Activated CD8-positive, alpha-beta memory T cell treated with anti-CD3 and anti-CD28 coated beads, Interleukin-2, amount 10 ng/mL, durations not matched to agents 7 days and 5 days (primary cell): ENCODE measurements at regions not wholly inside any gene's neighbourhood (a gene's known extent, or its start where the extent isn't known, plus 50 kb on each side); places are given as distances from the start of the nearest gene placed in this dataset.

Experiments used
- ATAC-seq: fragments of 150-1000 bp; cut with Tn5 transposase; one replicate; pipeline ENCODE4 v1.10.0; 2021; ENCODE audit warnings: moderate library complexity
- CTCF ChIA-PET: fragments of 350-600 bp; sonication (Branson Sonifier 250); formaldehyde crosslinking; loops from one replicate; lab custom pipeline; 2021; ENCODE audit warnings: antibody characterized with exemption; lab: Charles Lee
- DNase-seq: peaks from one replicate; pipeline ENCODE4 v3.0.0-alpha.2; 2020
- H3K27ac Mint-ChIP-seq: one replicate; pipeline ENCODE4 v1.8.0; 2021; ENCODE audit warnings: mild to moderate bottlenecking, mixed read lengths
- H3K27me3 Mint-ChIP-seq: one replicate; pipeline ENCODE4 v1.8.0; 2021; ENCODE audit warnings: mixed read lengths
- H3K36me3 Mint-ChIP-seq: one replicate; pipeline ENCODE4 v1.8.0; 2021; ENCODE audit warnings: mild to moderate bottlenecking, mixed read lengths
- H3K4me1 Mint-ChIP-seq: one replicate; pipeline ENCODE4 v1.8.0; 2021; ENCODE audit warnings: mixed read lengths
- H3K4me3 Mint-ChIP-seq: one replicate; pipeline ENCODE4 v1.8.0; 2021; ENCODE audit warnings: mild to moderate bottlenecking, moderate library complexity, mixed read lengths
- H3K9me3 Mint-ChIP-seq: one replicate; pipeline ENCODE4 v1.8.0; 2022; ENCODE audit warnings: low read depth, mixed read lengths

- no peaks in the 10 kb centered on the region for H3K9me3 Mint-ChIP-seq
- H3K4me3 Mint-ChIP-seq, result no peak overlapping the region
- ATAC-seq (no peak), DNase-seq (no peak)
- H3K27ac Mint-ChIP-seq, result no peak overlapping the region
- H3K36me3 Mint-ChIP-seq, result no peaks in the 10 kb centered on the region
- CTCF ChIA-PET, result no interaction called here
- no peaks in the 10 kb centered on the region for H3K27me3 Mint-ChIP-seq
- no peaks in the 10 kb centered on the region for H3K4me1 Mint-ChIP-seq
Measured at GRCh38 chr6:19417713-19418112, 419.5 kb upstream of the ID4 start.

- Mint-ChIP-seq H3K36me3 (no peaks in the 10 kb centered on the region), H3K4me1 (no peaks in the 10 kb centered on the region), H3K27me3 (no peaks in the 10 kb centered on the region), H3K27ac (no peak overlapping the region), H3K9me3 (peaks cover 4% of the 10 kb centered on the region), H3K4me3 (no peak overlapping the region)
- CTCF ChIA-PET, result no interaction called here
- DNase-seq (no peak), ATAC-seq (no peak)
Measured at GRCh38 chr6:19424853-19425252, 412.3 kb upstream of the ID4 start.

DNA sequence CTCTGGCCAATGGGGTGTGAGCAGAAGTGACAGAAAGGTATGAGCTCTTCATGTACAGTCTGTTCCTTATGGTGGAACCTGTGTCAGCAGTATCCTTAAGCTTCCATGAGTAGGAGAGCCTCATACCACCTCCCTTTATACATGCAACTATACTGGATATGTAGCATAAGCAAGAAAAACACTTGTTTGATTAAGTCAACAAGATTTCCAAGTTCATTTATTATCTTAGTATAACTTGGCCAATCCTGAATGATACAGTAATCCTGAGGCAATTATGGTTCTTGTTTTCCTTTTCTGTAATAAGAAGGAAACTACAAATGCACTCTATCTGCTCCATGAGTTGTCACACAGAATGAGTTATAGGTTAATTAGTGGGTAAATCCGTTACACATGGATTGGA is 409.6 kb upstream of the ID4 start:
- no peaks in the 10 kb centered on the region for H3K36me3 Mint-ChIP-seq
- ATAC-seq, result no peak
- no peaks in the 10 kb centered on the region for H3K27me3 Mint-ChIP-seq
- CTCF ChIA-PET, result no interaction called here
- no peaks in the 10 kb centered on the region for H3K4me1 Mint-ChIP-seq
- H3K27ac Mint-ChIP-seq, result no peak overlapping the region
- H3K9me3 Mint-ChIP-seq, result peaks cover 7% of the 10 kb centered on the region
- H3K4me3 Mint-ChIP-seq, result no peak overlapping the region
- no peak for DNase-seq

DNA sequence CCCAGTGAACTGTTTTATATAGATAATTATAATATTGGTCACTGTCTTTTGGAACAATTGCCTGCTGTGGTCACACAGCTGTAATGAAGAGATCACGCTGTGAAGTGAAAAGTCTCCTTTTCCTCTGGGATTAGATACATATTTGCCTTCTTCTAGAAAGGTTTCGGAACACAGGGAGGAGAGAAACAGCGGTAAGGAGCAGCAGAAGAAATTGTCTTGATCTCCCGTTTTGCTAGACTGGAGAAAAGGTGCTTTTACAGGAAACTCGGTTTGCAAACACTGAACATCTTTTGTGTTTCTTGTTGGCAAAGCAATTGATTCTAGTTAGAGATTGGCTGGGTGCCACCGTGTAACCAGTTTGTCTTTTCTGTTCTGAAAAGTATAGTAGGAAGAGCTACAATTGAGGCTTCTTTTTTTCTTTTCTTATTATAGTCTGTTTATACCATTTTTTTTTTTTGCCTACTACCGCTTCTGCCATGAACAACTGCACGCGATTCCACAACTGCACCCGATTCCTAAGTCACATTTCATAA is 404.1 kb upstream of the ID4 start:
- no peak overlapping the region for H3K4me3 Mint-ChIP-seq
- no peaks in the 10 kb centered on the region for H3K36me3 Mint-ChIP-seq
- H3K27ac Mint-ChIP-seq, result no peak overlapping the region
- no peaks in the 10 kb centered on the region for H3K4me1 Mint-ChIP-seq
- ATAC-seq (no peak), DNase-seq (no peak)
- CTCF ChIA-PET, result no interaction called here
- H3K9me3 Mint-ChIP-seq, result peaks cover 11% of the 10 kb centered on the region
- no peaks in the 10 kb centered on the region for H3K27me3 Mint-ChIP-seq

DNA sequence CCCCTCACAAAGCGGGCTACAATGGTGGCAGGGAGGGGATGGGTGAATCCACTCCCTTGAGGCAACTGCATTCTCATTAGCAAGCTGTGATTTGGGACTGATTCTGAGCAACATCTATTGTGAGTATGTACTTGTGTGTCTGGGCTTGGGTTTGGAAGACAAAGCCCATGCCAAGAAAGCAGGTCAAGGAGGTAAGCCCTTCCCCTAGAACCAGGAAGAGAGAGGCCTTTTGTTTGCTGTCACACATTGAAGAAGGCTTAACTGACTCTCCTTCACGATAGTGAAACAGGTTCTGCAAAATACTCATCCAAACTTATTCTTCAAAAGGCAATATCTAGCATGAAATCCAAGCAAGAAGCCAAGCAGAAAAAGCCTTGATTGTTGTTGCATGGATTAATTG is 403.1 kb upstream of the ID4 start:
- Mint-ChIP-seq H3K27ac (no peak overlapping the region), H3K27me3 (no peaks in the 10 kb centered on the region), H3K4me1 (no peaks in the 10 kb centered on the region), H3K4me3 (no peak overlapping the region), H3K9me3 (peaks cover 11% of the 10 kb centered on the region), H3K36me3 (no peaks in the 10 kb centered on the region)
- CTCF ChIA-PET, result no interaction called here
- no peak for DNase-seq
- no peak for ATAC-seq

- H3K36me3 Mint-ChIP-seq, result no peaks in the 10 kb centered on the region
- no peak overlapping the region for H3K4me3 Mint-ChIP-seq
- no peaks in the 10 kb centered on the region for H3K4me1 Mint-ChIP-seq
- CTCF ChIA-PET, result no interaction called here
- peaks cover 13% of the 10 kb centered on the region for H3K9me3 Mint-ChIP-seq
- no peaks in the 10 kb centered on the region for H3K27me3 Mint-ChIP-seq
- no peak for DNase-seq
- ATAC-seq, result no peak
- H3K27ac Mint-ChIP-seq, result no peak overlapping the region
Measured at GRCh38 chr6:19435755-19436154, 401.4 kb upstream of the ID4 start.

- Mint-ChIP-seq H3K36me3 (no peaks in the 10 kb centered on the region), H3K27ac (no peak overlapping the region), H3K9me3 (peaks cover 13% of the 10 kb centered on the region), H3K4me1 (no peaks in the 10 kb centered on the region), H3K27me3 (no peaks in the 10 kb centered on the region), H3K4me3 (no peak overlapping the region)
- CTCF ChIA-PET, result no interaction called here
- DNase-seq (no peak), ATAC-seq (no peak)
Measured at GRCh38 chr6:19438566-19439353, 398.4 kb upstream of the ID4 start.

DNA sequence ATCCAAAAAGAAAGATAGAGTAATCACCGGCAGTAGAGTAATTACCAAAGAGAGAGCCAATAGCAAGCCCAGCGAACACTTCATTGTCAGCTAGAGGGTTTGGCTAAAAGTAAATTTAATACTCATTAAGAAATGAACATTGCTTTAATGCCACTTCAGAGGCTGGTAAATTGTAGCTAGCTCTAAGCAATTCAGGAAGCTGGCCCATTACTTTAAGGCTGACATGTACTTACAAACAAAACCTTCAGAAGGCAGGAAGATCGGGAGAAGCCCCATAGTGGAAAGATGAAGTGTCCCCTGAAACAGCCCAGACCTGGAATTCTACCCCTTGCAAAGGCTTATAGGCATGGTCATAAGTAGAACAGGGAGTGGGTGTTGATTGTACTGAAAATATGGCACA is 396.6 kb upstream of the ID4 start:
- CTCF ChIA-PET, result no interaction called here
- no peak overlapping the region for H3K4me3 Mint-ChIP-seq
- no peak overlapping the region for H3K27ac Mint-ChIP-seq
- DNase-seq (no peak), ATAC-seq (no peak)
- H3K36me3 Mint-ChIP-seq, result no peaks in the 10 kb centered on the region
- H3K4me1 Mint-ChIP-seq, result no peaks in the 10 kb centered on the region
- H3K9me3 Mint-ChIP-seq, result peaks cover 13% of the 10 kb centered on the region
- H3K27me3 Mint-ChIP-seq, result no peaks in the 10 kb centered on the region

- no peaks in the 10 kb centered on the region for H3K4me1 Mint-ChIP-seq
- CTCF ChIA-PET, result no interaction called here
- no peak overlapping the region for H3K27ac Mint-ChIP-seq
- ATAC-seq (no peak), DNase-seq (no peak)
- no peaks in the 10 kb centered on the region for H3K36me3 Mint-ChIP-seq
- no peak overlapping the region for H3K4me3 Mint-ChIP-seq
- H3K9me3 Mint-ChIP-seq, result peaks cover 7% of the 10 kb centered on the region
- H3K27me3 Mint-ChIP-seq, result no peaks in the 10 kb centered on the region
Measured at GRCh38 chr6:19443411-19443810, 393.8 kb upstream of the ID4 start.

GRCh38 chr6:19444041-19444440 is 393.1 kb upstream of the ID4 start:
- H3K27ac Mint-ChIP-seq, result no peak overlapping the region
- H3K4me1 Mint-ChIP-seq, result no peaks in the 10 kb centered on the region
- no peaks in the 10 kb centered on the region for H3K27me3 Mint-ChIP-seq
- no peak overlapping the region for H3K4me3 Mint-ChIP-seq
- DNase-seq, result no peak
- CTCF ChIA-PET, result no interaction called here
- H3K9me3 Mint-ChIP-seq, result peaks cover 7% of the 10 kb centered on the region
- ATAC-seq, result no peak
- H3K36me3 Mint-ChIP-seq, result no peaks in the 10 kb centered on the region

DNA sequence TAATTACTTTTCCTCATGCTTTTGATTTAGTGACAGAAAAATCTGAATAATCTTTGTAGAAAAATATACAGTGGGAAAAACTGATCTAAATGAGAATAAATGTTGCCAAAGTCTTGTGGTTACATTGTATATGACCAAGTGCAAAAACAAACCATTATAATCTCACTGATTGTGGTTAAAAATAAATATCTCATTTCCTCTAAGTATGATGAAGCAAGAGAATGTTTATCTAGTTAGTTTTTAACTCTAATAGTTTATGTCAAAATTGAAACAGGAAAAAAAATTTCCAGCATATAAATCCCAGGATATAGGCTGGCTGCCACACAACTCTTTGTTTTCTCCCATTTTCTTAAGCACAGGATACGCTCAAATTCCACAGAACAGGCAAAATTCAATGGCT is 392.7 kb upstream of the ID4 start:
- Mint-ChIP-seq H3K4me1 (no peaks in the 10 kb centered on the region), H3K27ac (no peak overlapping the region), H3K36me3 (no peaks in the 10 kb centered on the region), H3K9me3 (peaks cover 7% of the 10 kb centered on the region), H3K27me3 (no peaks in the 10 kb centered on the region), H3K4me3 (no peak overlapping the region)
- ATAC-seq (no peak), DNase-seq (no peak)
- CTCF ChIA-PET, result no interaction called here

GRCh38 chr6:19446570-19446969 is 390.6 kb upstream of the ID4 start:
- ATAC-seq, result no peak
- no peak for DNase-seq
- H3K9me3 Mint-ChIP-seq, result peaks cover 5% of the 10 kb centered on the region
- H3K36me3 Mint-ChIP-seq, result no peaks in the 10 kb centered on the region
- no peaks in the 10 kb centered on the region for H3K27me3 Mint-ChIP-seq
- H3K4me1 Mint-ChIP-seq, result no peaks in the 10 kb centered on the region
- no peak overlapping the region for H3K4me3 Mint-ChIP-seq
- CTCF ChIA-PET, result no interaction called here
- no peak overlapping the region for H3K27ac Mint-ChIP-seq

DNA sequence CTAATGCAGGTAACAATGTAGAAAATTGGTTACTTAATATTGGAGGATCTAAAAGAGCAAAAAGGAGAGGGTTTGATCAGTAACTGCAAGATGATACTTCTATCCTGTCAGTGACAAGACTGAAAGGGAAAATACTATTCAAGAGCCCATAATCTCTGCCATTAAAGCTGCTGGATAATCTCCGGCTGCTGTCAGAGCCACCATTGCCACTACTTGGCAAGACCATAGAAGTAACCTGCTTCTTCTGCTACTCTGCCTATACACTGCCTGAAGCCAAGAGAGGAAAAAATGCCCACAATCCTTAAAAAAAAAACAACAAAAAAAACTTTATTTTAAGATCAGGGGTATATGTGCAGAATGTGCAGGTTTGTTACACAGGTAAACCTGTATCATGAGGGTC is 386.5 kb upstream of the ID4 start:
- H3K27ac Mint-ChIP-seq, result no peak overlapping the region
- DNase-seq, result no peak
- no peak overlapping the region for H3K4me3 Mint-ChIP-seq
- no peaks in the 10 kb centered on the region for H3K27me3 Mint-ChIP-seq
- H3K36me3 Mint-ChIP-seq, result no peaks in the 10 kb centered on the region
- no peaks in the 10 kb centered on the region for H3K4me1 Mint-ChIP-seq
- CTCF ChIA-PET, result no interaction called here
- peaks cover 2% of the 10 kb centered on the region for H3K9me3 Mint-ChIP-seq
- no peak for ATAC-seq

- ATAC-seq, result no peak
- H3K4me3 Mint-ChIP-seq, result no peak overlapping the region
- peaks cover 2% of the 10 kb centered on the region for H3K9me3 Mint-ChIP-seq
- H3K27ac Mint-ChIP-seq, result no peak overlapping the region
- no peaks in the 10 kb centered on the region for H3K4me1 Mint-ChIP-seq
- CTCF ChIA-PET, result no interaction called here
- H3K36me3 Mint-ChIP-seq, result no peaks in the 10 kb centered on the region
- no peak for DNase-seq
- no peaks in the 10 kb centered on the region for H3K27me3 Mint-ChIP-seq
Measured at GRCh38 chr6:19452495-19452894, 384.7 kb upstream of the ID4 start.
